SU-DHL-6 (cell line): ENCODE measurements at regions not wholly inside any gene's neighbourhood (a gene's known extent, or its start where the extent isn't known, plus 50 kb on each side); places are given as distances from the start of the nearest gene placed in this dataset.

Experiments
- H2AFZ ChIP-seq: fragments of 200-600 bp; sonication (generic); 2 replicates; pipeline ENCODE4 v1.6.1; 2014; ENCODE audit warnings: low read depth, mild to moderate bottlenecking, moderate library complexity, mixed read lengths, antibody characterized with exemption, low read length; ENCODE audit not compliant: severe bottlenecking
- H3F3A ChIP-seq: fragments of 200-600 bp; shearing (Covaris generic); 2 replicates; pipeline ENCODE4 v1.6.0; 2016; ENCODE audit warnings: antibody characterized with exemption, mild to moderate bottlenecking; ENCODE audit not compliant: insufficient read depth
- H3K27ac ChIP-seq: fragments of 200-600 bp; sonication (generic); 2 replicates; pipeline ENCODE4 v1.5.1; 2016; ENCODE audit warnings: low read depth, mild to moderate bottlenecking, low read length, moderate library complexity, mixed read lengths
- H3K27me3 ChIP-seq: fragments of 200-600 bp; sonication (generic), shearing (Covaris generic); 2 replicates; pipeline ENCODE4 v1.6.0; 2014; ENCODE audit warnings: mild to moderate bottlenecking, low read length
- H3K36me3 ChIP-seq: fragments of 200-600 bp; sonication (generic); 2 replicates; pipeline ENCODE4 v1.6.1; 2014; ENCODE audit warnings: mild to moderate bottlenecking, low read length, mixed read lengths
- H3K4me2 ChIP-seq: fragments of 300-600, 200-600 bp; shearing (Covaris generic), sonication (generic); 2 replicates; pipeline ENCODE4 v1.6.0; 2014; ENCODE audit warnings: low read length, low read depth, mild to moderate bottlenecking; ENCODE audit not compliant: poor library complexity, severe bottlenecking
- H3K4me3 ChIP-seq: fragments of 200-600 bp; sonication (generic); 2 replicates; pipeline ENCODE4 v1.5.1; 2014; ENCODE audit warnings: antibody characterized with exemption, low read length, mild to moderate bottlenecking, mixed read lengths; ENCODE audit not compliant: insufficient read depth, poor library complexity, severe bottlenecking
- H3K79me2 ChIP-seq: fragments of 200-600 bp; sonication (generic); 2 replicates; pipeline ENCODE4 v1.6.1; 2014; ENCODE audit warnings: mild to moderate bottlenecking, low read length, moderate library complexity; ENCODE audit not compliant: insufficient read depth
- H3K9ac ChIP-seq: fragments of 200-600 bp; sonication (generic); 2 replicates; pipeline ENCODE4 v1.7.0; 2014; ENCODE audit warnings: mild to moderate bottlenecking, low read length
- H3K9me2 ChIP-seq: fragments of 200-600 bp; sonication (generic); replicated peaks from 2 replicates; pipeline ENCODE4 v1.6.1; 2014; ENCODE audit warnings: low read length; ENCODE audit not compliant: insufficient read depth
- H3K9me3 ChIP-seq: fragments of 200-600 bp; sonication (generic); 2 replicates; pipeline ENCODE4 v1.6.1; 2014; ENCODE audit warnings: low read length, mixed read lengths; ENCODE audit not compliant: insufficient read depth
- H4K20me1 ChIP-seq: fragments of 200-600 bp; sonication (generic); 2 replicates; pipeline ENCODE4 v1.6.1; 2014; ENCODE audit warnings: low read depth, mild to moderate bottlenecking, antibody characterized with exemption, low read length, moderate library complexity, mixed read lengths
- CTCF ChIP-seq: fragments of 200-600 bp; sonication (generic); IDR thresholded peaks from one replicate; pipeline ENCODE4 v1.5.1; 2017; ENCODE audit warnings: antibody characterized with exemption, mild to moderate bottlenecking, low read length, moderate library complexity; ENCODE audit not compliant: insufficient read depth, poor library complexity, severe bottlenecking
- EZH2phosphoT487 ChIP-seq: fragments of 200-600 bp; sonication (generic), shearing (Covaris generic); conservative IDR thresholded peaks from 2 replicates; pipeline ENCODE4 v1.6.1; 2018; ENCODE audit warnings: mild to moderate bottlenecking, antibody characterized with exemption, low read length, moderate library complexity, mixed read lengths

GRCh38 chr7:68420342-68421192, 1177.7 kb upstream of the AUTS2 start:
- no peaks in the 10 kb centered on the region for H3K36me3 ChIP-seq
- H3K4me2 ChIP-seq = no peak overlapping the region
- no peaks in the 10 kb centered on the region for H3K27me3 ChIP-seq
- no peaks in the 10 kb centered on the region for H3K9me3 ChIP-seq
- H2AFZ ChIP-seq = no peak overlapping the region
- H3K27ac ChIP-seq = no peak overlapping the region
- no peak overlapping the region for H3K9ac ChIP-seq
- no peaks in the 10 kb centered on the region for H3K9me2 ChIP-seq
- no peaks in the 10 kb centered on the region for H3F3A ChIP-seq
- no peaks in the 10 kb centered on the region for H3K79me2 ChIP-seq
- no peak for TF ChIP-seq EZH2phosphoT487
- no peak for TF ChIP-seq CTCF
- H3K4me3 ChIP-seq = no peak overlapping the region
- H4K20me1 ChIP-seq = no peaks in the 10 kb centered on the region

- no peak overlapping the region for H2AFZ ChIP-seq
- no peaks in the 10 kb centered on the region for H3K79me2 ChIP-seq
- no peaks in the 10 kb centered on the region for H4K20me1 ChIP-seq
- TF ChIP-seq EZH2phosphoT487 (no peak), CTCF (no peak)
- no peak overlapping the region for H3K4me3 ChIP-seq
- H3F3A ChIP-seq = no peaks in the 10 kb centered on the region
- H3K9me3 ChIP-seq = no peaks in the 10 kb centered on the region
- no peak overlapping the region for H3K27ac ChIP-seq
- H3K27me3 ChIP-seq = no peaks in the 10 kb centered on the region
- H3K9me2 ChIP-seq = no peaks in the 10 kb centered on the region
- H3K4me2 ChIP-seq = no peak overlapping the region
- H3K36me3 ChIP-seq = no peaks in the 10 kb centered on the region
- no peak overlapping the region for H3K9ac ChIP-seq
Observed at GRCh38 chr7:68421712-68422111, 1176.6 kb upstream of the AUTS2 start.

GRCh38 chr7:68422281-68422680, 1176.0 kb upstream of the AUTS2 start:
- Histone ChIP-seq H4K20me1 (no peaks in the 10 kb centered on the region), H3K9me3 (no peaks in the 10 kb centered on the region), H3K27ac (no peak overlapping the region), H3K79me2 (no peaks in the 10 kb centered on the region), H3K36me3 (no peaks in the 10 kb centered on the region), H3K4me3 (no peak overlapping the region), H3K9me2 (no peaks in the 10 kb centered on the region), H3F3A (no peaks in the 10 kb centered on the region), H3K9ac (no peak overlapping the region), H3K27me3 (no peaks in the 10 kb centered on the region), H3K4me2 (no peak overlapping the region), H2AFZ (no peak overlapping the region)
- TF ChIP-seq EZH2phosphoT487 (no peak), CTCF (no peak)
